HG02678 (cell line): ENCODE measurements at regions not wholly inside any gene's neighbourhood (a gene's known extent, or its start where the extent isn't known, plus 50 kb on each side); places are given as distances from the start of the nearest gene placed in this dataset.

Experiments used
- ATAC-seq: cut with Tn5 transposase; IDR thresholded peaks from one replicate; pipeline ENCODE4 v1.9.1; 2021; ENCODE audit warnings: mild to moderate bottlenecking, moderate library complexity; ENCODE audit not compliant: unreplicated experiment

- ATAC-seq = no peak
Observed at GRCh38 chr4:11189756-11190155, 238.9 kb downstream of the HS3ST1 start.

- ATAC-seq = no peak
Observed at GRCh38 chr4:11183356-11183740, 245.3 kb downstream of the HS3ST1 start.

- ATAC-seq = no peak
Observed at GRCh38 chr4:11182586-11183355, 245.9 kb downstream of the HS3ST1 start.

GRCh38 chr4:11182031-11182430 lies 246.7 kb downstream of the HS3ST1 start:
- ATAC-seq = no peak

GRCh38 chr4:11179796-11180195 lies 248.9 kb downstream of the HS3ST1 start:
- no peak for ATAC-seq

- ATAC-seq = no peak
Observed at GRCh38 chr4:11178433-11178832, 250.3 kb downstream of the HS3ST1 start.

GRCh38 chr4:11175374-11175773 lies 253.3 kb downstream of the HS3ST1 start:
- ATAC-seq = no peak

GRCh38 chr4:11166606-11167005 lies 262.1 kb downstream of the HS3ST1 start:
- ATAC-seq = no peak

GRCh38 chr4:11166034-11166433 lies 262.7 kb downstream of the HS3ST1 start:
- no peak for ATAC-seq

GRCh38 chr4:11165052-11165451 lies 263.6 kb downstream of the HS3ST1 start:
- ATAC-seq = no peak

- ATAC-seq = no peak
Observed at GRCh38 chr4:11160288-11160687, 268.4 kb downstream of the HS3ST1 start.

GRCh38 chr4:11158971-11159370 lies 269.7 kb downstream of the HS3ST1 start:
- ATAC-seq = no peak

GRCh38 chr4:11155208-11155867 lies 273.4 kb downstream of the HS3ST1 start:
- ATAC-seq = no peak

- no peak for ATAC-seq
Observed at GRCh38 chr4:11153171-11153750, 275.4 kb downstream of the HS3ST1 start.

- no peak for ATAC-seq
Observed at GRCh38 chr4:11152684-11153083, 276.0 kb downstream of the HS3ST1 start.

GRCh38 chr4:11151500-11151899 lies 277.2 kb downstream of the HS3ST1 start:
- ATAC-seq = no peak

- ATAC-seq = no peak
Observed at GRCh38 chr4:11149612-11150259, 279.0 kb downstream of the HS3ST1 start.

GRCh38 chr4:11139871-11140270 lies 288.8 kb downstream of the HS3ST1 start:
- ATAC-seq = no peak

- no peak for ATAC-seq
Observed at GRCh38 chr4:11138964-11139363, 289.7 kb downstream of the HS3ST1 start.

GRCh38 chr4:11134705-11135104 lies 294.0 kb downstream of the HS3ST1 start:
- ATAC-seq = no peak

- ATAC-seq = no peak
Observed at GRCh38 chr4:11133868-11134267, 294.8 kb downstream of the HS3ST1 start.

- ATAC-seq = no peak
Observed at GRCh38 chr4:11132478-11132877, 296.2 kb downstream of the HS3ST1 start.
